ENCODE measurements at regions not wholly inside any gene's neighbourhood (a gene's known extent, or its start where the extent isn't known, plus 50 kb on each side); places are given as distances from the start of the nearest gene placed in this dataset.
"Not testable (repeated sequence)": the region's sequence is repeated elsewhere in the genome, so short reads cannot be mapped to it uniquely, and the experiment has no call there.

DNA sequence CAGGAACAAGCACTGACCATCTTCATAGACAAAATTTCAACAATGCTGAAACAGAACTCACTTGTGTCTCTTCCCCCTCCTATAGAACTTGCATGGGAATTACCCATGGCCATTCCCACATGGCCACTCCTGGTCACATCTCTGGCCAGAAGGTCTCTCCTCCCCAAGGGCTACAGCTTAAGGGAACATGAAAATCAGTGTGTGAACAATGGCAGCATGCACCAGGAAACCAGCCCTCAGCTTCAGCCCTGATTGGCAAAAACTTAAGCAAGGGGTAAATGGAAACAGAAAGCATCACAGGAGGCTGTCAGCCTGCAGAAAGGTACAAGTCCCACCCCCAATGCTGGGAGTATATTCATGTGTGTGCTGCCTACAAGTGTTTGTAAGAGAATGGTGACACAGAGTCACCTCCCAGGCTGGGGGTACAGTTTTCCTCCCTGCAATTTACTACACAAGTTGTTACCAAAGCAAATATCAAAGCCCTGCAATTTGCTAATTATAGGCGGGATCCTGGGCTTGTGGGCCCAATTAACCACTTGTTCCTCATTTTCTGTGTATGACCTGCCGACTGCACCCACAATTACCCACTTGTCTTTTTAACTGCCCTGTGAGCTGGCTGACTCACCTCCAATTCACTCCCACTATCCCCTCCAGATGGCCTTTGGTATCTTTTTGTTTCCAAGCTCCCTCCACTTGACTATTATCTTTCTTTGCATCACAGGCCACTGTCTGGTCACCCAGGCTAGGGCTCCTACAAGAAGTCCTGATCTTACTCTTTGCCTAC, 84.4 kb upstream of the HES1 start:
- DNase-seq = no peak

DNA sequence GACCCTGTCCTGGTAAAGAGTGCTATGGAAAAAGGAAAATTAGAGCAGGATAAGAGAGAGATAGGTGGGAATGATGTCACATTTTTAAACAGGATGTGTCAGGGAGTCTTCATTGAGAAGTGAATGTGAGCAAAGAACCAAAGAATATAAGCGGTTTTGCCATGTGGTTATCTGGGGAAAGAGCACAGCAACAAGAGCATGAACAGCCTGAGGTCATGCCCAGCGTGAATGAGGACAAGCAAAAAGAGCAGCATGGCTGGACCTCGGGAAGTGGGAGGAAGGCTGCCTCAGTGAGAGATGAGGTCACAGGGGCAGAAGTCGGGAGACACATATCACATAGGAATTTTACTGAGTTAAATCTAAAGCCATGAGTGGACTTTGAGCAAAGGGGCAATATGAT, 82.8 kb upstream of the HES1 start:
- no peak for DNase-seq

DNA sequence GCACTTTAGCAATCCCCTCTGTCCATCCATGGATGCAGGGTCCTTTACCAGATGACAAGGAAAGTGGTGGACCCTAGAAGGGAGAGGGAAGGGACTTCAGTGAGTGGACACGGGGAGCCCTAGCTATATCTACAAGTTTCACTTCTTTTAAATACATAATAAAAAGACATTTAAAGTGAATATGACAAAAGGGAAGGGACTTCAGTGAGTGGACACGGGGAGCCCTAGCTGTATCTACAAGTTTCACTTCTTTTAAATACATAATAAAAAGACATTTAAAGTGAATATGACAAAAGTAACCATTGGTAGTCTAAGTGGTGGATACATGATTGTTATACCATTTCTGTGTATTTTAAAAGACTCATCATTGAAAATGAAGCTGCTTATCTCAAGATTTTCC, 81.9 kb upstream of the HES1 start:
- no peak for DNase-seq

DNA sequence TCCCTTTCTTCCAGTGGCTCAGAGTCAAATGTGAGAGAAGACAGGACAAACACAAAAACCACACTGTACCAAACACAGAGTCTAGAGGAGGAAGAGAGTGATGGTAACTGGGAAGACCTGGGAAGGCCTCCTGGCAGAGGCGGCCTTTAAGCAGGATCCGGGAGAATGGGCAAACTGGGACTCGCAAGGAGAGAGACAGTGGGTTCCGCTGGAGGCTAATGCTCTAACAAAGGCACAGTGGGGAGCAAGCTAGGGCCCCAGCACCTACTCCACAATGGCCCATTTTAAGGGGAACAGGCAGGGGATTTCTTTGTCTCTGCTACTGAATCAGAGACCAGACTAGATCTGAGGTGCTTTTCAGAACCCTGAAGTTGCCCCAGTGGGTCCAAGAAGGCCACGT, 81.4 kb upstream of the HES1 start:
- no peak for DNase-seq

DNA sequence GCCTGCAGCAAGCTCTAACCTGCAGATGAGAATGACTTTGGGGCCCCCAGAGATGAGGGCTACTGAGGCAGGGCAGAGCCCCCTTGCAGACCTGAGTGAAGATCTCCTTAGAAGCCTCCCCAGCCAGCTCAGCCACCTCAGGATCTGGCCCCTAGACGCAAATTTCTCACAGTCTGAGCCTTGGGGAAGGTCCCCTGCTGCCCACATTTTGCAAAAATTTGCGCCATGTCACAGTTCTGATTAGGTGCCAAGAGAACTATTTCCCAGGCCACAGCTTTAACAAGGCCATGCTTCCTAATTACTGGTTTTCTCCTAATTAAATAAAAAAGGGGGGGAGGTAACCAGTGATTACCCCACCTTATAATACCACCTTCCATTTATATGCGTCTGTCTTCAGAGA, 81.0 kb upstream of the HES1 start:
- no peak for DNase-seq

DNA sequence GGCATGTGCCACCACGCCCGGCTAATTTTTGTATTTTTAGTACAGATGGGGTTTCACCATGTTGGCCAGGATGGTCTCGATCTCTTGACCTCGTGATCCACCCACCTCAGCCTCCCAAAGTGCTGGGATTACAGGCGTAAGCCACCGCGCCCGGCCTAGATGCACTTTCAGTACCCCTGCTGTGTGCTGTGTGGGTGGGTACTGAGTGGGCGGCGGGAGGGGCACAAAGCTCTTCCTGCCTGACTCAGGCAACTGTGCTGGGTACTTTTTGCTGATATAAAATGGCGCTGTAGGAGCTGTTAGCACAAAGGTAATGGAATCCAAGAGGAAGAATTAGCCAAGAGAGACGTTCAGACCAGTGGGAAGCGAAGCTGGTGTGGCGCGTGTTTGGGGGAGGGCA, 79.6 kb upstream of the HES1 start:
- DNase-seq = not testable (repeated sequence)

DNA sequence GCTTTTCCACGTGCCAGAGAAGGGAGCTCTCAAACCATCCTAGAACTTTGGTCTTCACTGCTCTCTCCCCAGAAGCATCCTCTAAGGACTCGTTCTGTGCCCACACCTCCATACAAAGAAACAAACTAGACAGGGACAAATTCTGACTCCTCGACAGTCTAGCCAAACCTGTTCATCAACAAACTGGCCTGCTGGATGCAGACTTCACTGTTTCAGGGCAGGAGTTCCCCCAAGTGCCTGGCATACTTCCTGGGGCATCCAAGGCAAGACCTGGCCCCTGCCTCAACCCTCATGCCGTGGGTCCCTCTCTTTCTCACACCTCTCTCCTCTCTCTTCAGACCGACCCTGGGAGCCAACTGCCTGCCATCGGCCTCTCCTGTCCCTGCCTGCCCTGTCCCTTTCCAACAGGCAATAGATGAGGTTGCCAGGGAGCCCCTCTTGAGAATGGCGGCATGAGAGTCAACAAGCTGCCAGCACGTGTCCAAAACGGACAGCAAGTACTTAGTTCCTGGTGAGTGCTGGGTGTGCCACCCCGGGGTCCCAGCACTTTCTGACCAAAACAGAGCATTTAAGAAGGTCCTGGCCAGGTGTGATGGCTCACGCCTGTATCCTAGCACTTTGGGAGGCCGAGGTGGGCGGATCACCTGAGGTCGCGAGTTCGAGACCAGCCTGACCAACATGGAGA, 79.1 kb upstream of the HES1 start:
- no peak for DNase-seq

DNA sequence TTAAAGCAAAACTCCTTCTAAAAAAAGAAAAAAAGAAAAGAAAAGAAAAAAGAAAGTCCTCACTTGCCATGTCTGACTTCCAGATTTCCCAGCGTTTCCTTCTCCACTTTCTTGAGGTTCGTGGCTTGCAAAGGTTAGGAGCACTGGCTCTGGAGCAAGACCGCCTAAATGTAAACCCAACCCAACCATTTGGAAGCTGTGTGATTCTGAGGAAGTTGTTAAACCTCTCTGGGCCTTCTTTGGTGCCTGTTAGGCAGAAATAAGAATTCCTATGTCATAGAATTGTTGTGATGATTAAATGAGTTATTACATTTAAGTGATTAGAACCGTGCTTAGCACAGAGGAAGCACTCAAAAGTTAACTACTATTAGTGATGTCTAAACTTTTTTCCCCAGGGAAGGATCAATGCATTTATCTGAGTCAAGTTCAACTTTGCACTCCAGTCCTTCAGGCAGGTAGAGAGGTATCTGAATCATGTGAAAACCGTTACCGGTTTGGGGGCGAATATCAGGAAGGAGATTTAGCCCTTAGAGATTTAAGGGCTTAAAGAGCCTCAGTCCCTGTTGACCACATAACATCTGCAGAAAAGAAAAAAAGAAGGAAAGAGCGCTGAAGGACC, 78.3 kb upstream of the HES1 start:
- peak; percentile 50 for DNase-seq

DNA sequence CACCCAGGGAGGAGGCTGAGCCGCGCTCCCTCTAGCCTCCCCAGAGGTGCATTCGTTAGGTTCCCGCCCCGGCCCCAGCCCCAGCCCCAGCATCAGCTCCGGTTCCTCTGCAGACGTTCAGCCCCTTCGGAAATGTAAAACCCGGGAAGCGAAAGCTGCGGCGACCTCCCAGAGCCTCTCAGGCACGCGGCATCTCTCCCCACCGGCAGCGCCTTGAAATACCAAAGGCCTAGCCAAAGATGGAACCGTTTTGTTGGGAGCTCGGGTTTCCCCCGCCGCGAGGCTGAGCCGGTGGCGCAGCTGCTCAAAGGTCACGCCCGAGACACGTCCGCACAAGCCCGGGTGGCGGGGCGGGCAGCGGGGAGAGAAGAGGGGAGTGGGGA, 77.8 kb upstream of the HES1 start:
- DNase-seq = peak; percentile 90

DNA sequence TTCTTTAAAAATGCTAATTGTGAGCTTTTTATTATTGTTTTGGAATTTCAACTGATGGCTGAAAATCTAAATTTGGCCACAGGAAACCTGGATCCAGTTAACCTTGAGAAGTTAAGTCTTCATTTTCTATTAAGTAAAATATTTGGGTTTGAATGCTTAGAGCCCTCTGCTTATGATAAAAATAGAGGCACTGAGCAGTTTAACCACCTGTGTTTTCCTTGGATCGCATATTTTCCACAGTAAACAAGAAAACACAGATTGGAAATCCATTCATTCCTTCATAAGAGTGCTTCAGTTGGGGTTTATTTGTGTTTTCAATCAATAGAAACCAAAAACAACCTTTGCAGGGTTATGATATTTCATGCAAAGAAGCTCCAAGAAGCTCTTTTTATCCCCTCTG, 77.2 kb upstream of the HES1 start:
- peak; percentile 56 for DNase-seq

DNA sequence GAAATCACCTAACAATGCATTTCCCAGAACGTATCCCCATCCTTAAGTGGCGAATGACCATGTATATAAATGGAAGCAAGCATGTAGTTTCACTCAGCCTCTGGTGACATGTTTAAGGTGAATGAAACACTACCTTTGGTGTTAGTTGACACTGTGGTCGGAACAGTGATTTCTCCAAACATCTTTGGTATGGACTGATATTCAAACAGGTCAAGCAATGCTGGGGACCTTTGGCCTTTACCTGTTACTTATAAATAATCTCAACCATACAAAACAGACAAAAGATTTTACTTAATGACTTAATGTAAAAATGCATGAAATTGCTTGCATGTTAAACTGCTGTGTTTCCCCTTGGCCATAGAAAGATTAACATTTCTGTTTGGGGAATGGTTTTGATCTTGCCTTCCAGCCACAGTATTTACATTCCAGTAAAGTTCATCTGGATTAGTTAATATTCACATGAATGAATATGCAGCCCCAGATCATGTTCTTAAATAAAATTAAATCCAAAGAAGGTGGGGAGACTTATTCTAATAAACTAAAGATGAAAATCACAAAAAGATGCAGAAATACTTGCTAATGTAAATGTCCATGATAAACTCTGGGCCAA, 74.4 kb upstream of the HES1 start:
- no peak for DNase-seq

DNA sequence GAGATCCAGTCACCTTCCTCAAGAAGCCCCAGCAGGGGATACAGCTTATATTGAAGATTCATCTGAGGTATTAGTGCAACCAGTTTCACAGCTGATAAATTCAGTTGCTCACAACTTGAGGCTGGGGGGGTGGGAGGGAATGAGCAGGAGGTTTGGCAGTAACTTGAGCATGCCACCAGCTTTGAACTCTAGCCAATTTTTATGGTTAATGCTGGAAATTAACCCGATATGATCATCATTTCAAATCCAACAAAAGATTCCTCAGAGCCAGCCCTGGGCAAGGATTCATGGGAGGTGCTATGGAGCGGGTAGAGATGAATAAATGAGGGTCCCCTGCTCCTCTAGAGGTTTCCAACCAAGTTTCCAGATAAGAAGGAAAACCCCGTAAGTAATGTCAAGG, 73.1 kb upstream of the HES1 start:
- DNase-seq = no peak

DNA sequence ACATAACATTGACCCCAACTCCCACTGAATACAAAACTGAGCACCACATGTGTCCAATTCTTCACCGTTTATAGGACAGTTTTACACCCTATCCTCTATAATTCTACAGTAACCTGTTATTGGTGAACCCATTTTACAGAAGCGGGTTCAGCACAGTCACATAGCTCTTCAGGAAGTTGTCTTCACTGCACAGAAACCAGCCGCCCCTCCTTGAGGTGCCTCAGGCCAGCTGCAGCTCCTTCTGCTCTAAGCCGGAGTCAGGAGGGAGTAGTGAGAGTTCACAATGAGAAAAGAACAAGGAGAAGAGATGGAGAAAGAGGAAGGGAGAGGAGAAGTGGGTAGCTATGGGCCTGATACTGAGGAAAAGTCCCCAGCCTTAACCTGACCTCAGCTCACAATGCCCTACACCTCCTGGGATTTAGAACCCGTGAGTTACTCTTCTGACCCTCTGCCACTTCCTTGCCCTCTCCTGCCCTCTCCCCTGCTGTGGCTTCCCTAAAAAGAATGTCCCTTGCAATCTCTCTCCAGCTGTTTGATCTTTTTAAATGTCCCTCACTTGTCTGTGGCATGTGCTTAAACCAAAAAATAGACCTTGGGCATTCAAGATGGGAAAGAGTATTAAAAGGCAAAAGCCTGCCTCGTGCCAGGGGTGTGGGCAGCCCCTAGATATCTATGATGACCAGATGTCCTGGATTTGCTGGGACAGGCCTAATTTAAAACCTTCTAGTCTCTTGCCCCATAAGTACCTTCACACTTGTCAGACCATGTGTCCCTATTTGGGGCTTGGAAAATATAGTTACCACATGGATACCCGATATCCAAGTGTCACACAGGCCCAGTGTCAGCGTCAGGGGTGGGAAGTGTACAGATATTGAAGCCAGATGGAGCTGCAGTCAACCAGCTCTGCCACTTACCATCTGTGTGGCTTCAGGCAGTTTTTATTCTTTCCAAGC, 71.3 kb upstream of the HES1 start:
- no peak for DNase-seq

DNA sequence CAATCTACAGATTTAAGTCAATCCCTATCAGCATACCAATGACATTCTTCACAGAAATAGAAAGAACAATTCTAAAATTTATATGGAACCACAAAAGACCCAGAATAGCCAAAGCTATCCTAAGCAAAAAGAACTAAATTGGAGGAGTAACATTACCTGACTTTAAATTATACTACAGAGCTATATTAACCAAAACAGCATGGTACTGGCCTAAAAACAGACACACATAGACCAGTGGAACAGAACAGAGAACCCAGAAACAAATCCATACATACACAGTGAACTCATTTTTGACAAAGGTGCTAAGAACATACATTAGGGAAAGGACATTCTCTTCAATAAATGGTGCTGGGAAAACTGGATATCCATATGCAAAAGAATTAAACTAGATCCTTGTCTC, 68.6 kb upstream of the HES1 start:
- not testable (repeated sequence) for DNase-seq

DNA sequence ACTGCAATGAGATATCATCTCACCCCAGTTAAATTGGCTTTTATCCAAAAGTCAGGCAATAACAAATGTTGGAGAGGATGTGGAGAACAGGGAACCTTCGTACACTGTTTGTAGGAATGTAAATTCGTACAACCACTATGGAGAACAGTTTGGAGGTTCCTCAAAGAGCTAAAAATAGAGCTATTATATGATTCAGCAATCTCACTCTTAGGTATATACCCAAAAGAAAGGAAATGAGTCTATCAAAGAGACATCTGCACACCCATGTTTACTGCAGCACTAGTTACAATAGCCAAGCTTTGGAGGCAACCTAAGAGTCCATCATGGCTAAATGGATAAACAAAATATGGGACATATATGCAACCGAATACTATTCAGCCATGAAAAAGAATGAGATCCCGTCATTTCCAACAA, 68.0 kb upstream of the HES1 start:
- DNase-seq = no peak

DNA sequence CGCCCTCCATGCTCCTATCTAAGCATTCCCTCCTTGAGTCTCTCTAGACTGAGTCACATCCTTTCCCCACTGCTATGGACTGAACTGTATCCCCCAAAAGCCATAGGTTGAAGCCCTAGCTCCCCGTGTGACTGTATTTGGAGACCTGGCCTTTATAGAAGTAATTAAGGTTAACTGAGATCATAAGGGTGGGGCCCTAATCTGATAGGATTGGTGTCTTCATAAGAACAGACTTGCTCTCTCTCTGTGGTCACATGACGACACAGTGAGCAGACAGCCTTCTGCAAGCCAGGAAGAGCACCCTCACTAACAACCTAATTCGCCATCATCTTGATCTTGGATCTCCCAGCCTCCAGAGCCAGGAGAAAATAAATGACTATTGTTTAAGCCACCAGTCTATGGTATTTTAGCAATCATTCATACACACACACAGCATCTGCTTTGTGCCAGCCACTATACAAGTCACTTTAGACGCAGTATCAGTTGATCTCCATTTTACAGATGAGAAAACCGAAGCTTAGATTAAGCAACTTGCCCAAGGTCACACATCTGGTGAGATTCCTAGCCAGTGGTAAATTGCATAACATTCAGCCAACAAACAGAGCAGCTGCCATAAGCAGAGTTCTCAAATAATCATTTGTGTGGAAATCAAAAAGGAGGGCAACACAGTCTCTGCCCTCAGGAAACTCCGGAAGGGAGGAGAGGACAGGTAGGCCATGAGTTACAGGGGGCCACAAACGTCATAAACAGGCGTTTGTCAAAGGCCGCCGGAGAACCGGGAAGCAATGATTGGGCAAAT, 66.3 kb upstream of the HES1 start:
- DNase-seq = no peak

DNA sequence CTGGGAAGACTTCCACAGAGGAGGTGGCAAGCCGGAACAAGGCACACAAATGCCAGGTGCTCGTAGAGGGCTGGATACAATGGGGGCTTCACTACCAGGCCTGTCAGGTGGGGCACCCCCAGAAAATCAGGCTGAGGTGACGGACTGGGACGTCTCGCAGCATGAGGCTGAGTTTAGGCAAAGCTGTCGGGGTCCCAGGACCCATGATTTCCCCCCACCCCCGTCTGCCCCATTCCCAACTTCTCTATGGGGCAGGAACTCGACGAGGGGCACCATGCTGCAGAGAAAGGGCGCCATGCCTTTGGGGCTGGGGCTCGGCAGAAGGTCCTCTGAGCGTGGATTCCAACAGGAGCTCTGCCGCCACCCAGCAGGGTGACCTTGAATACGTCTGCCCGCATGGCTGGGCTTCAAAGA, 65.7 kb upstream of the HES1 start:
- no peak for DNase-seq

DNA sequence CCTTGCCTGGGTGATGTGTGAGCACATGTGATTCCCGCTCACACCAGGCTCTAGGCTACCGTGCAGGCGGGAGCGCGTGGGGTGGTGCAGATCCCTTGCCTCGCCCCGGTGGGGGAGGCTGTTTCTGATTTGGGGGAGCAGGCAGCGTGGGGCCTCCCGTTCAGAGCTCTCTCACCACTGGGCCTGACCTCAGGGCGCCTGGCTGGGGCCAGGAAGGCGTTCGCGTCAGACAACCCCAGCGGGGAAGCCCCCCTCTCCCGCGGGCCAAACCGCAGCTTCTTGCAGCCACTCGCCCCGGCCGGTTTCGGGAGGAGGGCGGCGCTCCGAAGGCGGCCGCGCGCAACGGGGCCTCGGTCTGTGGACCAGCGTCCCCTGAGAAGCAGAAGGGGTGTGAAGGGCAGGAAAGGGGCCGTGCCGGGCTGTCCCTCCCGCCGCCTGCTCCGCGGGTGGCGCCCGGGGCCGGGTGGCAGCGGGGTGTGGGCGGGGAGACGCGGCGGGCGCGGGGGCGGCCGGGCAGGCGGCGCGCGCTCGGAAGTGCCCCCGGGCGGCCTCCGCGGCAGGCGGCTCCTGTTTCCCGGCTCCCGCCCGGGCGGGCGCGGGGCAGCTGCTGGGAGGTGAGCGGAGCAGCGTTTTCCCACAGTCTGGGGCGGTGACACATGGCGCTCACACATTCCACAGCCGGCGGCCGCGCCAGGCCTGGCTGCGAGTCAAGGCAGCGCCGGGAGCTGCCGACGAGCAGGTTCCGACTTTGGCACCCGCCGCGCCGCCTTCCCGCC, 65.1 kb upstream of the HES1 start:
- peak; percentile 94 for DNase-seq

DNA sequence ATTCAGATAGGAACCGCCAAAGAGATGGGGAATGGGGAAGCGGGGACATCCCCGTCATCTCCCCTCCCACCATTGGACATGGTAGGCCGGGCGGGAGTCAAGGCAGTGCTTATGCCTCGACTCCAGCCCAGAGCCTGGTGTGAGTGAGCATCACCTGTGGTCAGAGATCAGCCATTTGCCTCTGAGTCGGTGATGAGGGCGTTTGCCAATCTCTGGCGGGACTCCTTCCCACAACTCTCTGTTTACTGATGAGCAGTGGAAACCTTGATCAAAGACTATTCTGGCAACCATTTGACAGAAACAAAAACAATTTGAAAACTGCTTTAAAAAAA, 63.9 kb upstream of the HES1 start:
- no peak for DNase-seq

DNA sequence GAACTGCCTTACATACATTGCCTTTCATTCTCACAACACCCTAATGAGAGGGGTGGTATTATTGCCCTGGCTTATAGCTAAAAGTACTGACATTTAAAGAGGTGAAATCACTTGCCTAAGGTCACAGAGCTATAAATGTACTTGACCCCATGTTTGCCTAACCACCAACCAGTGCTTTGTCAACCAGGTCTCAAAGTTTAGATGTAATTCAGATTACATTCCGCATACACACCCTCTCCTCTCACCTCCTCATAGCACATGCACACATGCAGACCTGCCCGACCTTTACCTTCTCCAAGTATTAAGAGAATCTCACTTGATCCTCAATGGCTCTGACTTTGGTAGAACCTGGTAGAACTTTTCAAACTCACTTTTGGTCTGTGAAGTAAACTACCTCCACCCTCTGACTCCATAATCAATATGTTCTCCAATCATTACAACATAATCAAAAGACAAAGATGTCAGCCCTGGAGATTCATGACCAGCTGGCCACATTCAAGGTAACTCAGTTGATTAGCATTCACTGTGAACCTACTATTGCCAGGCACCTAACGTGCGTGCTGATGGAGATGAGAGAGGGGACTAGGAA, 63.2 kb upstream of the HES1 start:
- no peak for DNase-seq

DNA sequence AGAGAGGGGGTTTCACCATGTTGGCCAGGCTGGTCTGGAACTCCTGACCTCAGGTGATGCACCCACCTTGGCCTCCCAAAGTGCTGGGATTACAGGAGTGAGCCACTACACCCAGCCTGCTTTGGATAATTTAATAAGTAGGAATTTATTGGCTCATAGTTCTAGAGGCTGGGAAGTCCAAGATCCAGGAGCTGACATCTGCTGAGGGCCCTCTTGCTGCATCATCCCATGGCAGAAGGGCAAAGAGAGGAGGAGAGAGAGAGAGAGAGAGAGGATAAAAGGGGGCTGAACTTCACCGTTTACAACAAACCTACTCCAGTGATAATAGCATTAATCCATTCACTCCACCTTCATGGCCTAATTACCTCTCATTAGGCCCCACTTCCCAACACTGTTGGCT, 62.0 kb upstream of the HES1 start:
- no peak for DNase-seq

Data from eye (tissue), 1 donor.